ENCODE measurements at regions not wholly inside any gene's neighbourhood (a gene's known extent, or its start where the extent isn't known, plus 50 kb on each side); places are given as distances from the start of the nearest gene placed in this dataset.

DNA sequence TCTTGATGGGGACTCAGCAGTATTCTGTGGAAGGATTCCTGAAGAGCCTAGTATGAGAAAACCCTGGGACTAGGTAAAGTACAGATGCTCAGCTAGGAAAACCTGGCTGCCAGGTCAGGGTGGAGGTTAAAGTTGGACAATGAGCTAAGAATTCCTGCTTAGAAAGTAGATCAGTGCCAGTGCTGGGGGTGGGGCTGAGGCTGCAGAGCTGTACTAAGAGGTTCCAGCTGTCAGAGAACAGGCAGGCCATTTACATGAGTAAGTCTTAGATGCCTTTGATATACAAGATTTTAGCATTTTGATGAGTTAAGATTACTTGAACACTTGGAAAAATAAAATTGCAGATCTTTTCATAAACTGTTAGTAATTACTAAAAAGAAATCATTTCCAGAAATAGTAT is 332.3 kb upstream of the NUDT12 start:
- Mint-ChIP-seq H3K27me3 (no peaks in the 10 kb centered on the region), H3K4me1 (no peaks in the 10 kb centered on the region), H3K27ac (no peak overlapping the region), H3K9me3 (peaks cover 0 to 11% (median 3%) of the 10 kb centered on the region in 8 donors), H3K4me3 (no peak overlapping the region), H3K36me3 (no peaks in the 10 kb centered on the region)
- POLR2A ChIA-PET (ENCODE audit: partially characterized antibody), result no interaction called here
- Histone ChIP-seq H3K9me3 (ENCODE audit: control insufficient read depth in 1 of 2, low read length in 2 of 2) (no peaks in the 10 kb centered on the region), H3K36me3 (ENCODE audit: insufficient read depth, low read length) (no peaks in the 10 kb centered on the region), H3K4me1 (ENCODE audit: insufficient read depth, low read length) (no peaks in the 10 kb centered on the region), H3K27me3 (ENCODE audit: insufficient read depth, low read length) (no peaks in the 10 kb centered on the region), H3K4me3 (ENCODE audit: low read length in 2 of 2) (no peak overlapping the region), H3K27ac (ENCODE audit: low read depth, low read length) (no peak overlapping the region)
- DNase-seq, result no peak
- intact Hi-C loops (cut with micrococcal nuclease), result no loop called here
- CTCF ChIA-PET (ENCODE audit: partially characterized antibody), result no interaction called here

DNA sequence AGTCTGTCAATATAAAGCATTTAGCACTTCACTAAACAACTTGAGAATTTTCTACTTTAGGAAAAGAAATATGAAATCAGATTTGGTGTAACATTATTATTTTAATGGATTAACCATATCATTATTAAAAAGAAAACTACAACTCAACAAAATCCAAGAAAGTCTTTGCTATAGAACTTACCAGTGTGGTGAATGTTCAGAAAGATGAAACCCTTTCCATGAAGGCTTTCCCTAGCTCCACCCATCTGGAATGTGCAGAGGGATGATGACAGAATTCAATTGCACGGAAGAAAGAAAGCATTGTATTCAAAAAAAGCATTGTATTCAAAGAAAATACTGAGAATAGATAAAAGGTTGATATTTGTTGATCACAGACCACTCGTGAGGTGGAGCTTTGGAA is 328.6 kb upstream of the NUDT12 start:
- intact Hi-C loops (cut with micrococcal nuclease), result no loop called here
- no peaks in the 10 kb centered on the region for H3K4me1 ChIP-seq (ENCODE audit: insufficient read depth, low read length)
- no peak for DNase-seq
- Mint-ChIP-seq H3K36me3 (no peaks in the 10 kb centered on the region), H3K4me1 (no peaks in the 10 kb centered on the region), H3K27me3 (no peaks in the 10 kb centered on the region), H3K9me3 (peaks cover 0 to 5% (median 0%) of the 10 kb centered on the region in 8 donors), H3K4me3 (no peak overlapping the region), H3K27ac (no peak overlapping the region)
- H3K27ac ChIP-seq (ENCODE audit: low read depth, low read length), result no peak overlapping the region
- POLR2A ChIA-PET (ENCODE audit: partially characterized antibody), result no interaction called here
- no peaks in the 10 kb centered on the region for H3K9me3 ChIP-seq (ENCODE audit: control insufficient read depth in 1 of 2, low read length in 2 of 2)
- H3K36me3 ChIP-seq (ENCODE audit: insufficient read depth, low read length), result no peaks in the 10 kb centered on the region
- no peaks in the 10 kb centered on the region for H3K27me3 ChIP-seq (ENCODE audit: insufficient read depth, low read length)
- CTCF ChIA-PET (ENCODE audit: partially characterized antibody), result no interaction called here
- no peak overlapping the region for H3K4me3 ChIP-seq (ENCODE audit: low read length in 2 of 2)

DNA sequence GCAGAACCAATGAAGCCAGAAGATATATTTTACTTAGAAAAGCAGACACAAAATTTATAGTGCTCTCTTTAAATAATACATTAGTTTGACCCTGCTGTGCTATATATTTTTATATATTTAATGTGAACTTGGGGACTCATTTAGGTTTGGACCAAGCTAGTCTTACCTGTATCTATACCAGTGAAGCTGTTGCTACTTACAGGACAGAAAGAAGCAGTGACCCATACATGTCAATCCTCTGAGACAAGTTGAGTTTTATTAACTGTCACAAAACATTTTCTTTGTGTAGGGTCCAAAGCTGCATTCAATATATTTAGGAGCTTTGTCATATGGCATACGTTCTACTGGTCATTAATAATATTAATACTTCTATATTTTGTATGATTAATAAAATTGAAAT is 327.7 kb upstream of the NUDT12 start:
- H3K9me3 Mint-ChIP-seq, result peaks cover 0 to 5% (median 0%) of the 10 kb centered on the region in 8 donors
- POLR2A ChIA-PET (ENCODE audit: partially characterized antibody), result no interaction called here
- intact Hi-C loops (cut with micrococcal nuclease), result no loop called here

DNA sequence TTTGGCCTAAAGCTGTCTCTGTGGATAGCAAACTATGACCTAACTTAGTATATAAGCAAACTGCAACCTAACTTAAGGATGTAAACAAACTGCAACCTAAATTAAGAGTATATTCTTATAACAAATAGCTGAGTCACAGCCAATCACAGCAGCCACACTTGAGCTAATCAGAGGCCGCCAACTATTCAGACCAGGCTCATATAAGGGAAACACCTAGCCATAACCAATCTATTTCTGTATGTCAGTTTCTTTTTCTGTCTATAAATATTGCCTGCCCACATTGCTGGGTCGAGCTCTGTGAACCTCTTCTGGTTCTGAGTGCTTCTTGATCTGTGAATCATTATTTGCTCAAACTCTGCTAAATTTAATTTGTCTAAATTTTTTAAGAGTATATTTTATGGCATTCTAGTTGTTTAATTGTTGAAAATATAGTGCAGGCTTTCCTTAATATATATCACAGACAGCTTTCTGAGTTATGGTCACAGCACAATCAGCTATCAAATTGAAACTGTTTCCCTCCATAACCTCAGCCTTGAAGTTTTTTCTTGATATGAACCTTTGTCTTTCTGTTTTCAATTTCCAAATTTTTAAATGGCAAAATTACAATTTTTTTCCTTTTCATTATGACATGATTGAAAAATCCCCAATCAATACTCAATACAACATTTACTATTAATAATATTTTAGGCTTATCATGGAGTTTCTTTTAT is 327.1 kb upstream of the NUDT12 start:
- Mint-ChIP-seq H3K4me1 (no peaks in the 10 kb centered on the region), H3K27me3 (no peaks in the 10 kb centered on the region), H3K36me3 (no peaks in the 10 kb centered on the region), H3K4me3 (no peak overlapping the region), H3K27ac (no peak overlapping the region), H3K9me3 (peaks cover 0 to 5% (median 0%) of the 10 kb centered on the region in 8 donors)
- CTCF ChIA-PET (ENCODE audit: partially characterized antibody), result no interaction called here
- intact Hi-C loops (cut with micrococcal nuclease), result no loop called here
- no peak for DNase-seq
- H3K36me3 ChIP-seq (ENCODE audit: insufficient read depth, low read length), result no peaks in the 10 kb centered on the region
- H3K4me1 ChIP-seq (ENCODE audit: insufficient read depth, low read length), result no peaks in the 10 kb centered on the region
- no peak overlapping the region for H3K4me3 ChIP-seq (ENCODE audit: low read length in 2 of 2)
- no peaks in the 10 kb centered on the region for H3K9me3 ChIP-seq (ENCODE audit: control insufficient read depth in 1 of 2, low read length in 2 of 2)
- POLR2A ChIA-PET (ENCODE audit: partially characterized antibody), result no interaction called here
- no peaks in the 10 kb centered on the region for H3K27me3 ChIP-seq (ENCODE audit: insufficient read depth, low read length)
- H3K27ac ChIP-seq (ENCODE audit: low read depth, low read length), result no peak overlapping the region

More for the DNA sequence above, 327.7 kb upstream of the NUDT12 start:
- Histone ChIP-seq H3K27me3 (ENCODE audit: insufficient read depth, low read length) (no peaks in the 10 kb centered on the region), H3K36me3 (ENCODE audit: insufficient read depth, low read length) (no peaks in the 10 kb centered on the region), H3K4me1 (ENCODE audit: insufficient read depth, low read length) (no peaks in the 10 kb centered on the region), H3K4me3 (ENCODE audit: low read length in 2 of 2) (no peak overlapping the region), H3K27ac (ENCODE audit: low read depth, low read length) (no peak overlapping the region), H3K9me3 (ENCODE audit: control insufficient read depth in 1 of 2, low read length in 2 of 2) (no peaks in the 10 kb centered on the region)
- Mint-ChIP-seq H3K4me3 (no peak overlapping the region), H3K36me3 (no peaks in the 10 kb centered on the region), H3K27ac (no peak overlapping the region), H3K27me3 (no peaks in the 10 kb centered on the region), H3K4me1 (no peaks in the 10 kb centered on the region)
- no peak for DNase-seq
- CTCF ChIA-PET (ENCODE audit: partially characterized antibody), result no interaction called here

DNA sequence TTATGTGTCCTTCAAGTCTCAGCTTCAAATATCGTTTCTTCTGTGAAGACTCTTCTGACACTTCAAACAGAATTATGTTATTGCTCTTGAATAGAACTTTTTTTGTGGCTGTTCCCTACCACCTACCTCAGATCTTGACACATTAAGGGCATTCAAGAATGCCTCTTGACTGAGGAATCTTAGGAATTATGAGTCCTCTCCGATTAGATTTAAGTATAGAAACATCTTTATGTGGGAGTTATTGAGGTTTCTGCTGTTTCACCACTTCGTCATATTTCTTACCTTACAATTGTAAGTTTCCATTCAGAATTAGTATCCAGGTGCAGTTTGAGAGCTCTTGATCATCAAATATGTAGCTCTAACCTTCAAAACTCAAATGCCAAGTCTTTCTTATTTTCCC is 324.2 kb upstream of the NUDT12 start:
- Histone ChIP-seq H3K4me3 (ENCODE audit: low read length in 2 of 2) (no peak overlapping the region), H3K27ac (ENCODE audit: low read depth, low read length) (no peak overlapping the region), H3K36me3 (ENCODE audit: insufficient read depth, low read length) (no peaks in the 10 kb centered on the region), H3K27me3 (ENCODE audit: insufficient read depth, low read length) (no peaks in the 10 kb centered on the region), H3K4me1 (ENCODE audit: insufficient read depth, low read length) (no peaks in the 10 kb centered on the region), H3K9me3 (ENCODE audit: control insufficient read depth in 1 of 2, low read length in 2 of 2) (no peaks in the 10 kb centered on the region)
- H3K4me1 Mint-ChIP-seq, result no peaks in the 10 kb centered on the region
- ChIA-PET POLR2A (ENCODE audit: partially characterized antibody) (no interaction called here), CTCF (ENCODE audit: partially characterized antibody) (no interaction called here)
- no peak for DNase-seq
- H3K27ac Mint-ChIP-seq, result no peak overlapping the region
- no peaks in the 10 kb centered on the region for H3K27me3 Mint-ChIP-seq
- intact Hi-C loops (cut with micrococcal nuclease), result no loop called here
- H3K4me3 Mint-ChIP-seq, result no peak overlapping the region
- no peaks in the 10 kb centered on the region for H3K36me3 Mint-ChIP-seq
- H3K9me3 Mint-ChIP-seq, result peaks cover 0 to 5% (median 0%) of the 10 kb centered on the region in 8 donors

DNA sequence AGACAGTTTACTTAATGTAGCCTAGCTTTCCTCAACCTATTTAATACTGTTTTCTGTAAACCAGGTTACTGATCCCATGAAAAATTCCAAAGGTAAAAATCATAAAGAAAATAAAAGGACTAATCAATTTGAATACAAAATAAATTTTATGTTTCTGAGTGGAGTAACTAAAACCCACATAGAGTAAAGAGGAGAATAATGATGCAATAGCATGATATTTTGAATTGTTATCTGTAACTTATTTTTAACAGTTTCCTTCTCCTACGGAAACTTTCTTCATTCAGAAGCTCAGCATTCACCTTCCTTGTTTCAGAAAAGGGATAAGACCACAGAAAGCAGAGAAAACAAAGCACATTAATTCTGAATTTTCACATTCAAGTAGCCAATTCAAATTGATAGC is 320.6 kb upstream of the NUDT12 start:
- ChIA-PET POLR2A (ENCODE audit: partially characterized antibody) (no interaction called here), CTCF (ENCODE audit: partially characterized antibody) (no interaction called here)
- Mint-ChIP-seq H3K9me3 (peaks cover 0 to 6% (median 0%) of the 10 kb centered on the region in 8 donors), H3K27me3 (no peaks in the 10 kb centered on the region), H3K36me3 (no peaks in the 10 kb centered on the region), H3K27ac (no peak overlapping the region), H3K4me3 (no peak overlapping the region), H3K4me1 (no peaks in the 10 kb centered on the region)
- Histone ChIP-seq H3K9me3 (ENCODE audit: control insufficient read depth in 1 of 2, low read length in 2 of 2) (no peaks in the 10 kb centered on the region), H3K4me1 (ENCODE audit: insufficient read depth, low read length) (no peaks in the 10 kb centered on the region), H3K36me3 (ENCODE audit: insufficient read depth, low read length) (no peaks in the 10 kb centered on the region), H3K27me3 (ENCODE audit: insufficient read depth, low read length) (no peaks in the 10 kb centered on the region), H3K27ac (ENCODE audit: low read depth, low read length) (no peak overlapping the region), H3K4me3 (ENCODE audit: low read length in 2 of 2) (no peak overlapping the region)
- no peak for DNase-seq
- intact Hi-C loops (cut with micrococcal nuclease), result no loop called here

- CTCF ChIA-PET (ENCODE audit: partially characterized antibody), result no interaction called here
- H3K4me3 Mint-ChIP-seq, result no peak overlapping the region
- DNase-seq, result no peak
- intact Hi-C loops (cut with micrococcal nuclease), result no loop called here
- Histone ChIP-seq H3K36me3 (ENCODE audit: insufficient read depth, low read length) (no peaks in the 10 kb centered on the region), H3K4me1 (ENCODE audit: insufficient read depth, low read length) (no peaks in the 10 kb centered on the region), H3K27ac (ENCODE audit: low read depth, low read length) (no peak overlapping the region), H3K9me3 (ENCODE audit: control insufficient read depth in 1 of 2, low read length in 2 of 2) (no peaks in the 10 kb centered on the region), H3K27me3 (ENCODE audit: insufficient read depth, low read length) (no peaks in the 10 kb centered on the region), H3K4me3 (ENCODE audit: low read length in 2 of 2) (no peak overlapping the region)
- peaks cover 0 to 4% (median under 1%) of the 10 kb centered on the region in 8 donors for H3K9me3 Mint-ChIP-seq
- H3K4me1 Mint-ChIP-seq, result no peaks in the 10 kb centered on the region
- no peak overlapping the region for H3K27ac Mint-ChIP-seq
- no peaks in the 10 kb centered on the region for H3K36me3 Mint-ChIP-seq
- POLR2A ChIA-PET (ENCODE audit: partially characterized antibody), result no interaction called here
- H3K27me3 Mint-ChIP-seq, result no peaks in the 10 kb centered on the region
Observed at GRCh38 chr5:103881560-103881959, 319.0 kb upstream of the NUDT12 start.
